ENCODE measurements at regions not wholly inside any gene's neighbourhood (a gene's known extent, or its start where the extent isn't known, plus 50 kb on each side); places are given as distances from the start of the nearest gene placed in this dataset.

- POLR2A ChIA-PET: no interaction called here
- Mint-ChIP-seq H3K27me3 (peaks cover 28% of the 10 kb centered on the region), H3K4me1 (no peaks in the 10 kb centered on the region), H3K4me3 (no peak overlapping the region), H3K9me3 (ENCODE audit: insufficient read depth) (no peaks in the 10 kb centered on the region), H3K27ac (no peak overlapping the region)
- 100% methylated on average over 2 of the region's 3 CpGs for WGBS (ENCODE audit: insufficient coverage)
- intact Hi-C loops (cut with micrococcal nuclease): no loop called here
- Histone ChIP-seq H3K27me3 (replicated peaks in 1 of 4; ENCODE audit: control extremely low read depth in 1 of 4, control insufficient read depth in 3 of 4, insufficient read depth in 4 of 4, low read length in 3 of 4) (no peaks in the 10 kb centered on the region), H3K9me3 (ENCODE audit: control extremely low read depth in 1 of 3, control insufficient read depth in 2 of 3, insufficient read depth in 1 of 3, low read length in 2 of 3) (no peaks in the 10 kb centered on the region), H3K4me1 (ENCODE audit: control insufficient read depth in 2 of 2, insufficient read depth in 2 of 2, low read length in 2 of 2) (no peaks in the 10 kb centered on the region), H2AFZ (ENCODE audit: insufficient read depth, low read depth, low read length, poor library complexity, severe bottlenecking) (no peak overlapping the region), H3K36me3 (replicated peaks in 1 of 2; ENCODE audit: control extremely low read depth in 1 of 2, control insufficient read depth in 1 of 2, extremely low read depth in 1 of 2, insufficient read depth in 2 of 2, low read length in 1 of 2) (no peaks in the 10 kb centered on the region), H3K4me3 (ENCODE audit: control extremely low read depth in 1 of 5, extremely low read depth in 1 of 5, insufficient read depth in 1 of 5, low read depth in 2 of 5, low read length in 4 of 5) (no peak overlapping the region), H3K4me2 (replicated peaks; ENCODE audit: low read depth, low read length, poor library complexity, severe bottlenecking) (no peak overlapping the region), H3K9ac (ENCODE audit: low read length) (no peak overlapping the region), H3K27ac (ENCODE audit: low read length in 2 of 2) (no peak overlapping the region), H3K79me2 (ENCODE audit: control insufficient read depth, insufficient read depth, low read length) (no peaks in the 10 kb centered on the region), H4K20me1 (ENCODE audit: control insufficient read depth, insufficient read depth, low read length, poor library complexity, severe bottlenecking) (no peaks in the 10 kb centered on the region)
- CTCF ChIA-PET: interaction anchor here (0.6 kb wide), 1 partner anchor 499 kb away, joined by 3 read pairs; no protein-coding TSS in a partner anchor
- TF ChIP-seq EZH2 (IDR thresholded peaks at IDR 0.05; ENCODE audit: borderline replicate concordance, insufficient read depth, low read depth, low read length, poor library complexity, severe bottlenecking): no peak
- TF ChIP-seq, protein P1, sequence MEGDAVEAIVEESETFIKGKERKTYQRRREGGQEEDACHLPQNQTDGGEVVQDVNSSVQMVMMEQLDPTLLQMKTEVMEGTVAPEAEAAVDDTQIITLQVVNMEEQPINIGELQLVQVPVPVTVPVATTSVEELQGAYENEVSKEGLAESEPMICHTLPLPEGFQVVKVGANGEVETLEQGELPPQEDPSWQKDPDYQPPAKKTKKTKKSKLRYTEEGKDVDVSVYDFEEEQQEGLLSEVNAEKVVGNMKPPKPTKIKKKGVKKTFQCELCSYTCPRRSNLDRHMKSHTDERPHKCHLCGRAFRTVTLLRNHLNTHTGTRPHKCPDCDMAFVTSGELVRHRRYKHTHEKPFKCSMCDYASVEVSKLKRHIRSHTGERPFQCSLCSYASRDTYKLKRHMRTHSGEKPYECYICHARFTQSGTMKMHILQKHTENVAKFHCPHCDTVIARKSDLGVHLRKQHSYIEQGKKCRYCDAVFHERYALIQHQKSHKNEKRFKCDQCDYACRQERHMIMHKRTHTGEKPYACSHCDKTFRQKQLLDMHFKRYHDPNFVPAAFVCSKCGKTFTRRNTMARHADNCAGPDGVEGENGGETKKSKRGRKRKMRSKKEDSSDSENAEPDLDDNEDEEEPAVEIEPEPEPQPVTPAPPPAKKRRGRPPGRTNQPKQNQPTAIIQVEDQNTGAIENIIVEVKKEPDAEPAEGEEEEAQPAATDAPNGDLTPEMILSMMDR (IDR thresholded peaks at IDR 0.05): no peak
- no peak for DNase-seq
- no peak for ATAC-seq (ENCODE audit: low read depth)
Measured at GRCh38 chr5:67773411-67774266, 441.9 kb upstream of the PIK3R1 start.

DNA sequence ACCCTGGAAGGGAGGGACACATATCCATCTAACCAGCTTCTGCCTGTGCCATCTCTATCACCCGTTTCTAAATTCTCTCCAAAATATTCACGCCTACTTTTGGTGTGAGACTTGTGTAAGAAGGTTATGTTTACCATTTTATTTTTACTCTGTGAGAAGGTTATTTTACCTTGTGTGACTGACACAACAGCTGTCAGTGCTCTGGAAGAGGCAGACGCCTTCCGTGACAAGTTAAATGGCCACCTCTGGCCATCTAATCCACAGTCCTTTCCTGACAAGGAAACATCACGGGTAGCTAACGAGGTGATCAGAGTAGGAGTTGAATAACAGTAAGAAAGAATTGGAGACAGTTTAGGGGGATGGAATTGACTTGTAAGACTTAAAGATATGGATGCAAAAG, 443.8 kb upstream of the PIK3R1 start:
- Mint-ChIP-seq H3K9me3 (ENCODE audit: insufficient read depth) (no peaks in the 10 kb centered on the region), H3K4me3 (no peak overlapping the region), H3K4me1 (no peaks in the 10 kb centered on the region), H3K27ac (no peak overlapping the region), H3K27me3 (peaks cover 16% of the 10 kb centered on the region)
- TF ChIP-seq, protein P1 (IDR thresholded peaks at IDR 0.05): no peak
- no peak for TF ChIP-seq EZH2 (IDR thresholded peaks at IDR 0.05; ENCODE audit: borderline replicate concordance, insufficient read depth, low read depth, low read length, poor library complexity, severe bottlenecking)
- ATAC-seq (ENCODE audit: low read depth) (no peak), DNase-seq (no peak)
- no peaks in the 10 kb centered on the region for H3K9me3 ChIP-seq (ENCODE audit: control extremely low read depth in 1 of 3, control insufficient read depth in 2 of 3, insufficient read depth in 1 of 3, low read length in 2 of 3)
- H3K4me1 ChIP-seq (ENCODE audit: control insufficient read depth in 2 of 2, insufficient read depth in 2 of 2, low read length in 2 of 2): no peaks in the 10 kb centered on the region
- no peaks in the 10 kb centered on the region for H4K20me1 ChIP-seq (ENCODE audit: control insufficient read depth, insufficient read depth, low read length, poor library complexity, severe bottlenecking)
- H3K79me2 ChIP-seq (ENCODE audit: control insufficient read depth, insufficient read depth, low read length): no peaks in the 10 kb centered on the region
- WGBS (ENCODE audit: insufficient coverage): no CpG with 5 or more reads among the region's 6 CpGs
- no peak overlapping the region for H3K4me3 ChIP-seq (ENCODE audit: control extremely low read depth in 1 of 5, extremely low read depth in 1 of 5, insufficient read depth in 1 of 5, low read depth in 2 of 5, low read length in 4 of 5)
- no peak overlapping the region for H3K27ac ChIP-seq (ENCODE audit: low read length in 2 of 2)
- POLR2A ChIA-PET: no interaction called here
- peaks cover 0 to 2% (median 0%) of the 10 kb centered on the region in 4 experiments for H3K27me3 ChIP-seq (replicated peaks in 1 of 4; ENCODE audit: control extremely low read depth in 1 of 4, control insufficient read depth in 3 of 4, insufficient read depth in 4 of 4, low read length in 3 of 4)
- no peak overlapping the region for H2AFZ ChIP-seq (ENCODE audit: insufficient read depth, low read depth, low read length, poor library complexity, severe bottlenecking)
- no peak overlapping the region for H3K9ac ChIP-seq (ENCODE audit: low read length)
- H3K36me3 ChIP-seq (replicated peaks in 1 of 2; ENCODE audit: control extremely low read depth in 1 of 2, control insufficient read depth in 1 of 2, extremely low read depth in 1 of 2, insufficient read depth in 2 of 2, low read length in 1 of 2): no peaks in the 10 kb centered on the region
- no peak overlapping the region for H3K4me2 ChIP-seq (replicated peaks; ENCODE audit: low read depth, low read length, poor library complexity, severe bottlenecking)
- CTCF ChIA-PET: no interaction called here
- intact Hi-C loops (cut with micrococcal nuclease): no loop called here

Data from B cell (primary cell).